ENCODE measurements at regions not wholly inside any gene's neighbourhood (a gene's known extent, or its start where the extent isn't known, plus 50 kb on each side); places are given as distances from the start of the nearest gene placed in this dataset.

- intact Hi-C loops (cut with DNase I), result no loop called here
- FAIRE-seq (peak; percentile 39), DNase-seq (no peak)
- no peaks in the 10 kb centered on the region for H3K36me3 ChIP-seq (ENCODE audit: control insufficient read depth in 2 of 3, insufficient read depth in 3 of 3, low read length in 3 of 3)
- H3K9ac ChIP-seq (ENCODE audit: low read length in 3 of 3), result no peak overlapping the region
- TF ChIP-seq, protein P1, sequence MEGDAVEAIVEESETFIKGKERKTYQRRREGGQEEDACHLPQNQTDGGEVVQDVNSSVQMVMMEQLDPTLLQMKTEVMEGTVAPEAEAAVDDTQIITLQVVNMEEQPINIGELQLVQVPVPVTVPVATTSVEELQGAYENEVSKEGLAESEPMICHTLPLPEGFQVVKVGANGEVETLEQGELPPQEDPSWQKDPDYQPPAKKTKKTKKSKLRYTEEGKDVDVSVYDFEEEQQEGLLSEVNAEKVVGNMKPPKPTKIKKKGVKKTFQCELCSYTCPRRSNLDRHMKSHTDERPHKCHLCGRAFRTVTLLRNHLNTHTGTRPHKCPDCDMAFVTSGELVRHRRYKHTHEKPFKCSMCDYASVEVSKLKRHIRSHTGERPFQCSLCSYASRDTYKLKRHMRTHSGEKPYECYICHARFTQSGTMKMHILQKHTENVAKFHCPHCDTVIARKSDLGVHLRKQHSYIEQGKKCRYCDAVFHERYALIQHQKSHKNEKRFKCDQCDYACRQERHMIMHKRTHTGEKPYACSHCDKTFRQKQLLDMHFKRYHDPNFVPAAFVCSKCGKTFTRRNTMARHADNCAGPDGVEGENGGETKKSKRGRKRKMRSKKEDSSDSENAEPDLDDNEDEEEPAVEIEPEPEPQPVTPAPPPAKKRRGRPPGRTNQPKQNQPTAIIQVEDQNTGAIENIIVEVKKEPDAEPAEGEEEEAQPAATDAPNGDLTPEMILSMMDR (IDR thresholded peaks at IDR 0.05; ENCODE audit: borderline replicate concordance, extremely low read depth, insufficient read depth), result no peak
- no peaks in the 10 kb centered on the region for H3K9me3 ChIP-seq (ENCODE audit: control insufficient read depth in 2 of 3, insufficient read depth in 1 of 3, low read length in 3 of 3)
- H3K27ac ChIP-seq (ENCODE audit: low read depth in 2 of 2, low read length in 2 of 2), result no peak overlapping the region
- H3K4me1 ChIP-seq (ENCODE audit: control insufficient read depth in 2 of 3, insufficient read depth in 2 of 3, low read depth in 1 of 3, low read length in 3 of 3), result no peaks in the 10 kb centered on the region
- H3K4me3 ChIP-seq (ENCODE audit: low read length in 3 of 3), result no peak overlapping the region
- H3K27me3 ChIP-seq (ENCODE audit: control insufficient read depth, insufficient read depth, low read length), result no peaks in the 10 kb centered on the region
These were observed 807.4 kb downstream of the STIM2 start for GRCh38 chr4:27668001-27668400.

- H3K4me3 ChIP-seq (ENCODE audit: low read length in 3 of 3), result no peak overlapping the region
These were observed 817.4 kb downstream of the STIM2 start for GRCh38 chr4:27678027-27678426.

DNA sequence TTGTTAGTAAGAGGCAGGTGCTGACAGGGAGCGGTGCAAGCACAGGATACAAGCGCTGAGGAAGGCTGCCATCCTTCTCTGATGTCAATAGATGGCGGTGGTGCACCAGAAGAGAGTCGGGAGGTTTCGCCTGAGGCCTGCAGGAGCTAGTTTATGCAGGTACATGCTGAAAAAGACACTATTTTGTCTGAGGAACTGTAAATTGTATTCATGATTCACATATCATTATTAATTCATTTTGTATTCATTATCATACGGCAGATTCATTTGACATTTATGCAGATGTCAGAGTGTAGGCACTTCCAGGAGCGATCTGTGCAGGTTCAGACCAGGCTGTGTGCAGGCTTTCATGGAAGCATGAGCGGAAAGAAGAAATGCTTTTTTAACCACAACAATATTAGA, 824.0 kb downstream of the STIM2 start:
- intact Hi-C loops (cut with DNase I), result no loop called here
- FAIRE-seq, result no peak
- no peak overlapping the region for H3K4me3 ChIP-seq (ENCODE audit: low read length in 3 of 3)
- no peaks in the 10 kb centered on the region for H3K4me1 ChIP-seq (ENCODE audit: control insufficient read depth in 2 of 3, insufficient read depth in 2 of 3, low read depth in 1 of 3, low read length in 3 of 3)
- H3K27ac ChIP-seq (ENCODE audit: low read depth in 2 of 2, low read length in 2 of 2), result no peak overlapping the region
- no peaks in the 10 kb centered on the region for H3K36me3 ChIP-seq (ENCODE audit: control insufficient read depth in 2 of 3, insufficient read depth in 3 of 3, low read length in 3 of 3)
- H3K9ac ChIP-seq (ENCODE audit: low read length in 3 of 3), result no peak overlapping the region
- H3K27me3 ChIP-seq (ENCODE audit: control insufficient read depth, insufficient read depth, low read length), result no peaks in the 10 kb centered on the region
- TF ChIP-seq, protein P1 (IDR thresholded peaks at IDR 0.05; ENCODE audit: borderline replicate concordance, extremely low read depth, insufficient read depth), result peak; percentile 67
- H3K9me3 ChIP-seq (ENCODE audit: control insufficient read depth in 2 of 3, insufficient read depth in 1 of 3, low read length in 3 of 3), result no peaks in the 10 kb centered on the region
- peak; percentile 41 to 82 (median 73) for DNase-seq

More at GRCh38 chr4:27678027-27678426, 817.4 kb downstream of the STIM2 start:
- Histone ChIP-seq H3K27me3 (ENCODE audit: control insufficient read depth, insufficient read depth, low read length) (no peaks in the 10 kb centered on the region), H3K36me3 (ENCODE audit: control insufficient read depth in 2 of 3, insufficient read depth in 3 of 3, low read length in 3 of 3) (no peaks in the 10 kb centered on the region), H3K4me1 (ENCODE audit: control insufficient read depth in 2 of 3, insufficient read depth in 2 of 3, low read depth in 1 of 3, low read length in 3 of 3) (no peaks in the 10 kb centered on the region), H3K27ac (ENCODE audit: low read depth in 2 of 2, low read length in 2 of 2) (no peak overlapping the region), H3K9me3 (ENCODE audit: control insufficient read depth in 2 of 3, insufficient read depth in 1 of 3, low read length in 3 of 3) (no peaks in the 10 kb centered on the region), H3K9ac (ENCODE audit: low read length in 3 of 3) (no peak overlapping the region)
- TF ChIP-seq, protein P1 (IDR thresholded peaks at IDR 0.05; ENCODE audit: borderline replicate concordance, extremely low read depth, insufficient read depth), result no peak
- intact Hi-C loops (cut with DNase I), result no loop called here
- DNase-seq (no peak), FAIRE-seq (no peak)

GRCh38 chr4:27685091-27685490, 824.5 kb downstream of the STIM2 start:
- no peak for FAIRE-seq

More at GRCh38 chr4:27685091-27685490, 824.5 kb downstream of the STIM2 start:
- Histone ChIP-seq H3K9ac (ENCODE audit: low read length in 3 of 3) (no peak overlapping the region), H3K9me3 (ENCODE audit: control insufficient read depth in 2 of 3, insufficient read depth in 1 of 3, low read length in 3 of 3) (no peaks in the 10 kb centered on the region), H3K27ac (ENCODE audit: low read depth in 2 of 2, low read length in 2 of 2) (no peak overlapping the region), H3K27me3 (ENCODE audit: control insufficient read depth, insufficient read depth, low read length) (no peaks in the 10 kb centered on the region), H3K4me1 (ENCODE audit: control insufficient read depth in 2 of 3, insufficient read depth in 2 of 3, low read depth in 1 of 3, low read length in 3 of 3) (no peaks in the 10 kb centered on the region), H3K4me3 (ENCODE audit: low read length in 3 of 3) (no peak overlapping the region), H3K36me3 (ENCODE audit: control insufficient read depth in 2 of 3, insufficient read depth in 3 of 3, low read length in 3 of 3) (no peaks in the 10 kb centered on the region)
- TF ChIP-seq, protein P1 (IDR thresholded peaks at IDR 0.05; ENCODE audit: borderline replicate concordance, extremely low read depth, insufficient read depth), result no peak
- DNase-seq, result no peak
- intact Hi-C loops (cut with DNase I), result no loop called here
